Inferior parietal cortex (tissue), 1 donor: ENCODE measurements at regions not wholly inside any gene's neighbourhood (a gene's known extent, or its start where the extent isn't known, plus 50 kb on each side); places are given as distances from the start of the nearest gene placed in this dataset.
"Not testable (repeated sequence)": the region's sequence is repeated elsewhere in the genome, so short reads cannot be mapped to it uniquely, and the experiment has no call there.

Experiments
- DNase-seq: peaks from one replicate; pipeline ENCODE4 v3.0.0-alpha.2; 2016; ENCODE audit errors: extremely low spot score

DNA sequence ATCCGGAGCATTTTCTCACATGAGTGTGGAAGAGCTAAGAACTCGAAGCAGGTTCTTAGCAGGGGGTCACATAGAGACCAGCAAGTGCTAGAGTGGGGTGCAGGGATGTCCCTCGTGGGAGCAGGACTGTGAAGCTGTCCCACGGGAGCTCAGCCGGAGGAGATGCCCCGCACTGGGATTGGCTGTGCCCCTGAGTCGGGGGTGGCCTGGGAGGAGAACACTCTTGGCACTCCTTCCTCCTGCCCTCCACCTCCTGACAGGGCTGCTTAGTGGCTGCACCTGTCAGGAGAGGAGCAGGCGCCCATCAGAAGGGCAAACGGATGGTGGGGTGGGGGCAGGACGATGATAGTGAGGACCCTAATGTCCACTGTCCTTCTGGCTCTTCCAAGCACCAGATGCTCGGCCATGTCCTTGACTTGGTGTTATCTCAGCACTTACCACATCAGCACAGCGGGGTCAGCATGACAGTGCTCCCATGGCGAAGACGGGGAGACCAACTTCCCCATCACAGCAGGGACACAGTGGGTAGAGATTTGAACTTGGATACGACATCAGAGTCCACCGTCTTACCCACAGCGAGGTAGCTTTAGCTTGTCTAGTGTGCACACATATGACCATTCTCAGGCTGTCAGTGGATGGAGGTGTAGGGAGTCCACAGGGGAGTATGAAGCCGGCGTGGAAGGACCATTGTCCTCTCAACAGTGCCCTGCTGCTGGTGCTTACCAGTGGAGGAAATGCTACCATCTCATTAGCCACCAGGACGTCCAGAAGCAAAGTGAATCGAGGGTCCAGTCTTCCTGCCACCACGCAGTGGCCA lies 142.5 kb upstream of the SHH start:
- no peak for DNase-seq

DNA sequence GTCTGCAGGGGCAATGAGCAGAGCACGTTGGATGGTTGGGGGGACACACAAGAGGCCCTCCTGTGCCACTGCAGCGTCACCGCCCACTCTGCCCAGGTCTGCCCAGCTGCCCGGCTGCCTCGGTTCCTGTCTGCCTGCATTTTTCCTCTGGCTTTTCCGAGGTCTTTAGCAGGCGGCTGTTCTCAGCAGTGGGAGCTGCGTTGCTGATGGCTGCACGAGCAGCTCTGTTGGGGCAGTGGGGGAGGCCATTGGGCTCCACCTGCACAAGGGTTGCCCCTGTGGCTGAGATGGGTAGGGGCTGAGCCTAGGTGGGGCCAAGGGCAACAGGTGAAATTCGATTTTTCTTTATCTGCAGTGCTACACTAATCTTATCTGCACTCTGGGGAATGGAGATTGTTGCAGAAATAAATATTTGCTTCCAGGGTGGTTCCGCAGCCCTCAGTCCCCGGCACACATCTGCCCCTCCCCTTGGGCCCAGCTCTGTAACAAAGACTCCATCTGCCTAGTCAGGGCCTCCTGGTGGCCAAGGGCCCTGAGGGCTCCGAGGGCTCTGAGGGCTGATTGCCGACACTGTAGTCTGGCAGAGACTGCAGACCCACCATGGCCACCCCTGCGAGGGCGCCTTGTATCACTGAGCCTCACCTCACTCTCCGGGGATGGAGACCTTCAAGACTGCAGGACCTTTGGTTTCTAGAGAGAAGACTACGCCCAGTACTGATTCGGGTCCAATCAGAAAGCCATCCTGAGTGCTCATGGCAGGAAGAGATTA lies 141.7 kb upstream of the SHH start:
- DNase-seq, result no peak

DNA sequence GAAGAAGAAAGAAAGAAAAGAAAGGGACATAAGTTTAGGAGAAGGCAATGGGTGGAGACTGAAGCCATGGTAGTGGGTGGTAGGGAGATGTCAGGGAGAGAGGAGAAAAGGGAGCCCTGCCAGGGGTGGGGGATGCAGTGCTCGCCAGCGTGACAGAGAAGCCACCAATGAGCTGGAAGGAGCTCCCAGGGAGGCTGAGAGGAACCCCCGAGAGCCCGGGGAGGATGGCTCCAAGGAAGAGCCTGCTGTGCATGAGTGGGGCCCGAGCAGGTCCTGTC lies 141.2 kb upstream of the SHH start:
- no peak for DNase-seq

DNA sequence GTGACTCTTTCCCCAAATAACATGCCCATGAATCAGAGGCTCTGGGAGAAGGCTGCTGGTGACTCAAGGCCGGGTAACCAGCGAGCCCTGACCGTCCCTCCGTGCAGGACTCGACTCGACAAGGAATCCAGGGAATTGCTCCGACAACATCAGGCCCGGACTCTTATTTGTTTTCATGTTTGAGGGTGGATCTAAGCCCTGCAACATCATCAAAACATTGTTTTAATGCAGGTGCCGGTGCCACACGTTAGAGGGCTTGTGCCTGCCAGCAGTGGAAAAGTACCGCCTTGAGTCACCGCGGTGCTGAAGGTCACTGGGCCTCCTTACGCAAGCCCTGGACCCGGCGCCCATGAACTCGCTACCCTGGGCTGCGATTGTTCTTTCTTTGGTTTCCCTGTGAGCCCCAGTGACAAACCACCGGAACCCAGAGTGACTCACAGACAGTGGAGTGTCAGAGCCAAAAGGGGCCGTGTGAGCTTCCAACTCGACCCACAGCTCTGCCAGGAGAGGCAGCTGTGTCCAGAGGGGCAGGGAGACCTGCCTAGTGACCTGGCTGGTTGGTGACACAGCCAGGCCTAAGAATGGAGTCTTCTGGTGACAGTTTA lies 139.4 kb upstream of the SHH start:
- DNase-seq, result no peak

DNA sequence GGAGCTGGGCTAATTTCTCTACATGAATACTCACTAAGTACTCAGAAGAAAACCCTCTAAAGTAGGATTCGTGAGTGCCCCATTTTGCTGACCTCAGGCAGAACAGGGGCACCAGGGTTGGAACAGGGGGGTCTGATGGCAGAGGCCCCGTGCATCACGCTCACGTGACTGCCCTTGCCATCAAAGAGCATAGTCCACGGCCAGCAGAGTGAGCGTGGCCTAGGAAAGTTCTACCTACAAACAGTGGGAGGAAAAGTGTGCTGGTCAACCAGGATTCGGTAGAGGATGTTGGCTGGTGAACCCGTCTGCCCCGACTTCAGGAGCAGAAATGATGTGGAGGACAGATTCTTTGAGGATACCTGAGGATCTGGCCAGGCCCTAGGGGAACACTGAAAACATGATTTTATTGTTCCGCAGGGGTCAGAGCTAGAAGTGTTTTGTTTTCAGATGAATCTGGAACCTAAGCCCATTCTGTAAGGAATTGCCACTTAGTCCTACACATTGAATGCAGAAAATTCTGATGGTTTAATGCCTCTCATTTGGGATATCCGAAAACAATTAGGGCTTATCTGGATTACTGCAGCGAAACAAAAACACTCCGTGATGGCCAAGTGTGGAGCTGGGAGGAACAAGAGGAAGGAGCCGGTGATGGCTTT lies 138.8 kb upstream of the SHH start:
- DNase-seq, result no peak

- DNase-seq, result no peak
These were observed 136.6 kb upstream of the SHH start for GRCh38 chr7:155948845-155949244.

DNA sequence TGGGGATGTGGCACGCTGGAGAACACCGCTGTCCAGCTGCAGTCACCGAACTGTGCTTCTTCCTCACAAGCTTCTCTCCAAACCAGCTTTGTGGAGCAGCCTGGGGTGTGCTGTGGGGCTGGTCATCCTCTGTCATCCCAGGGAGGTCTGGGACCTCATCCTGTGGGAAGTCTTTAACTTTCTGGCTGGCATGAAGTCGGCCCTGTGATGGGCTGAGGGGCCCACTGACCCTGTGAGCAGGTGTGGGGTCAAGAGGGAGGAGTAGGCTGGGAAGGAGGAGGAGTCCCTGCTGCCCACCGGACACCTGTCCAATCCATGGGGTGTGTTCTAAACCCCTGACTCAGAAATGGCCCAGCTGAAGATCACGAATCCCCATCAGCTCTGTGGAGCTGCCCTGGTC lies 136.2 kb upstream of the SHH start:
- DNase-seq, result no peak

DNA sequence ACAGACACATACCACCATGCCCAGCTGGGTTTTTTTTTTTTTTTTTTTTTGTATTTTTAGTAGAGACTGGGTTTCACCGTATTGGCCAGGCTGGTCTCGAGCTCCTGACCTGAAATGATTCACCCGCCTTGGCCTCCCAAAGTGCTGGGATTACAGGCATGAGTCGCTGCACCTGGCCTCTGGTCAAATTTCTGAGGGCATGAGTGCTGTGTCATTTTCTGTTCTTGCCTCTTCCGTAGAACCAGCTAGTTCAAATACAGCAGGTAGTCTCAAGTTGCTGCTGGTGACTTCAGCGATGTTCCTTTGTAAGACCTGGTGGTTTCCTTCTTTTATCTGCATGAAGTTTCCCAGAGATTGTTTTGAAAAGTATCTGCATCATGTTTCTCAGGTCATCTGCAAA lies 134.8 kb upstream of the SHH start:
- DNase-seq, result no peak

DNA sequence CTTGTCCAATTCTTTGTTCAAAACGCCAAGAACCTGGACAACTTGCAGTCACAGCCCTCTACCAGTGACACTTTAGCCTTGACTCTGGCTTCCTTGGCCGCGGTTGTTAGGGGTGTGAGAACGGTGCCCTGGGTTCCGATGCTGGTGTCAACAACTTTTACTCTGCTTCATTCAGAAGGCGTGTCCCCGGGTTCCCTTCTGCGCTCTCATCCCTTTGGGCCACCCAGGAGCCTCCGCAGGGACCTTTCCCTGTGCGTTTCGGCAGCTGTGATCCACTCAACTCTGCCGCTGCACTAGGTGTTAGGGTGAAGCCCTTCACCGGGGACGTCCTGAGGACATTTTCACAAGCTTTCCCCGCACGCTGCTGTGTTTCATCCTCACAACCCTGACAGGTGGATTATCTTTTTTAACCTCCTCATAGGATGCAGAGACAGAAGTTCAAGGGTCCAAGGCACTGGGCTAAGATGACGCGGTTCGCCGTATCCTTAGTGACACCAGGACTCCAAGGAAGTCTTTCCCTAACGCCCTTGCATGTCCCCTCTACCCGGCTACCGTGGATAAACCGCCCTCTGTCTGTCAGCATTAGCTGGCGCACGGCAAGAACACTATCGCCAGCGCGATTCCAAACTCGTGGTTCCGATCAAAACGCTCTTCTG lies 133.5 kb upstream of the SHH start:
- no peak for DNase-seq

DNA sequence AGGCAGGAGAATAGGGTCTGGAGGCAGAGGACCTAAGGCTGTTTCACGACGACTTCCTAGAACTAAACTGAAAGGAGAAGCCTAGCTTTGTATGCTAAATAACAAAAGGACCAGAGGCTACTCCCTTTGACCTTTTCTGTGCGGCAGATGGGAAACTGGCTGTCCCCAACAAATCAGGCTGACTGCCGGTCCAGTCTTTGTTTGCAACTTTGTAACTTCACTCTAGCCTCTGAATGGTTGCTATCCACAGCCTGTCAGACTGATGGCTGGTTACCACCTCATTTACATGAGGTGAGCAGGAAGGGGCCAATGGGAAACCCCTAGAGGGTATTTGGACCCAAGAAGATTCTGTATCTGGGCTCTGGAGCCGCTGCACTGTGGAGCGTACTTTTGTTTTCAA lies 132.6 kb upstream of the SHH start:
- DNase-seq, result no peak

DNA sequence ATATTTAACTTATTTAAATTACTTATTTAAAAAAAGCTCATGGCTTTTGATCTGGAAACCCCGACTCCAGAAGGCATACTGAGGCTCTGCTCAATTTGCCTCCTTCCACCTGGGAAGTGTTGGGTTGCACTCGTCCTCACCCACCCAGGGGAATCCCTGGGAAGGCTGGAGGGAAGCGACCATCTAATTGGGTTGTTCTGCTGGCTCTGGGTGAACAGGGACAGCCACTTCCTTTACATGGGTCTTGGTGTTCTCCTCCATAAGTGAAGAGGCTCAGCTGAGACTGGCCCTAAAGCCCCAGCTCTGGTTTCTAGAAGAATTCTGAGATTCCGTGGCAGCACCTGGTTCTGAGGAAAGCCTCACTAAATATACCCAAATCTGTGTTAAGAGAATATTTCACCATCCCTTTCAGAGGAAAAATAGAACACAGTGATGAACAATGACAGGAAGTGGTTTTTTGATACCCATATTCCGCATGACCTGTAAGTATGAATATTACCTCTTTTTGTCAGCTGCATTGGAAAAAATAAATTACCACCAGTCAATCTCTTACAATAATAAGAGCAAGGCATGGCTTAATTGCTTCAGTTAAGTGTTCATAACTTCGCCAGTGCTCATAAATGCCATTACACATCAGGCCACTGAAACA lies 131.1 kb upstream of the SHH start:
- no peak for DNase-seq

- no peak for DNase-seq
These were observed 130.1 kb upstream of the SHH start for GRCh38 chr7:155942226-155942950.

- no peak for DNase-seq
These were observed 129.4 kb upstream of the SHH start for GRCh38 chr7:155941688-155942087.

DNA sequence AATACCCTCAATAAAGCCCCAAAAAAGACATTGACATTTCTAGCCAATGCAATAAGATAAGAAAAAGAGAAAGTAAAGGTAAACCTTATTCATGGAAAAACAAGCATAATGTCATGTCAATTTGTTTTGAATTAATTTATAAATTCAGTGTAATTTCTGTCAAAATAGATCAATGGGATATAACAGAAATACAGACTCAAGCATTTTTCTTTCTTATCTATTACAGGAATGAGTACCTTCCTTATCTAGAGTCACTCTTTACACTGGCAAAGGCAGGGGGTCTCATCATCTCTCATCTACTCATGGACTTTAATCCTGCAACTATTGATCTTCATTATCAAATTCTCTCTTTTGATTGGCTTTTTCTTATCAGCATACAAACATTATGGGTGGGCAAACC lies 127.1 kb upstream of the SHH start:
- DNase-seq, result no peak

GRCh38 chr7:155938129-155938528 lies 125.9 kb upstream of the SHH start:
- DNase-seq, result no peak

GRCh38 chr7:155935726-155936125 lies 123.5 kb upstream of the SHH start:
- no peak for DNase-seq

DNA sequence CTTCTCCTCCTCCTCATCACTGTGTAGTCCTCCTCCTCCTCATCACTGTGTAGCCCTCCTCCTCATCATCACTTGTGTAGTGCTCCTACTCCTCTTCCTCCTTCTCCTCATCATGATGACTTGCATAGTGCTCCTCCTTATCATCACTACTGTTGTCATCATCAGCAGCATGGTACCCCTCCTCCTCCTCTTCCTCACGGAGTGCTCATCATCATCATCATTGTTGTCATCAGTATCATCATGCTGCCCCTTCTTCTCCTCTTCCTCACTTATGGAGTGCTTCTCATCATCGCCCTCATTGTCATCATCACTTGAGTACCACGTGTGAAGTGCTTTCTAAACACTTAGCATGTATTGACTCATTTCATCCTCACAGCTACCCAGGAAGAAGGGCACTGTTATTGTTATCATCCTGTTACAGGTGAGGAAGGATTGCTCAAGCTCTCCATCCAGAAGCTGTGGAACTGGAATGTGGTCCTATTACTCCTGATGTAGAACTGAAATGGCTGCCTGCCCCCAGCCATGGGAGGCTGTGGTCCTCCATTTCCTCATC lies 122.8 kb upstream of the SHH start:
- no peak for DNase-seq

GRCh38 chr7:155932324-155932723 lies 120.1 kb upstream of the SHH start:
- not testable (repeated sequence) for DNase-seq

DNA sequence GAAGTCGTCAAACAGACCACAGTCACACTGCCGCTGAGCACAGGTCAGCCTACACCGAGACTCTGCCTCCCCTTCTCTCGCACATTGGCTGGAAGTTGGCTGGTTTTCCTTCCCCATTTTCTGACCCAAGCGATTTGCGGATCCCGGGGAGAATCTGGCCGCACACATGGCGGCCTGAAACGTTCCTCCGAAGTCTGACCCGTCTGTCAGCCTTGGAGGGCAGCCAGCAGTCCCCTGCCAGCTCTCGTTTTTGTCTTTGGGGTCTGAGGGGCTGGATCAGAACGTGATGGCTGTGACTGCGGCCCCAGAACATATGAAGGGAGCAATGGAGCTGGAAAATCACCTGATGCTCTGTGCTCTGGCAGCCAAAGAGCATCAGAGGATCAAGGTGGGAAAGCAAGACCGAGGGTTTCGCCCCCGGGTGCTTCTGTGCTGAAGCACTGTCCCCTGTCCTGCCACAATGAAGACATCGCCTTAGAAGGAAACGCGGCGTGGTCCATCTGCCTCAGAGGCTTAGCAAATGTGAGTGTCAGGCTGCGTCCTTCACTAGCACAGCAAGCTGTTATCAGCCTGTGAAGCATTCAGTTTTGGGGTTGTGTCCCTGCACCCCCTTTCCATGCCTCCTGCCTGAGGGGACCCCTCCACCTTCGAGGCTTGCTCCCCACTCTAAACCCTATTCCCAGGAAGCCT lies 119.3 kb upstream of the SHH start:
- DNase-seq, result no peak

DNA sequence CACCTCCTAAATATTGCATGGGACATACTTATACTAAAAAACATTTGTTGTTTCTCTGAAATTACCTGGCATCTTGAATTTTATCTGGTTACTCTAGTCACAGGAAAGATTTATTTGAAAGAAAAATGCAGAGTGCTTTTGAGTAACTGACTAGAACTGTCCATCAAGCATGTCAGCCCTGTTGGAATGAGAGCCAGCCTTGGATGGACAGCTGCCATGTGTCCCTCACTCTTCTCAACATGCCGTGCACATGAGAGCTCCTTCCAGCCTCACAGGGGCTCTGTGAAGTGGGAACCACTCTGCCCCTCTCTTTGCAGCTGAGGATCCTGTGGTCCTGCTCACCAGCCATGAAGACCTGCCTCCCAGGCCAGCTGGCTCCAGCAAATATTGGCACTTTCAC lies 118.3 kb upstream of the SHH start:
- DNase-seq, result no peak
